ENCODE measurements at regions not wholly inside any gene's neighbourhood (a gene's known extent, or its start where the extent isn't known, plus 50 kb on each side); places are given as distances from the start of the nearest gene placed in this dataset.

- H3K4me3 ChIP-seq (ENCODE audit: control insufficient read depth, low read depth, low read length): no peak overlapping the region
- no peak for DNase-seq (ENCODE audit: low read depth)
- no peak for TF ChIP-seq CTCF (IDR thresholded peaks at IDR 0.05; ENCODE audit: control insufficient read depth, insufficient read depth, low read depth, low read length, missing control alignments)
Measured at GRCh38 chr10:4437791-4438190, 388.2 kb upstream of the AKR1E2 start.

GRCh38 chr10:4437061-4437460, 388.9 kb upstream of the AKR1E2 start:
- no peak for DNase-seq (ENCODE audit: low read depth)
- TF ChIP-seq CTCF (IDR thresholded peaks at IDR 0.05; ENCODE audit: control insufficient read depth, insufficient read depth, low read depth, low read length, missing control alignments): no peak
- no peak overlapping the region for H3K4me3 ChIP-seq (ENCODE audit: control insufficient read depth, low read depth, low read length)

- no peak overlapping the region for H3K4me3 ChIP-seq (ENCODE audit: control insufficient read depth, low read depth, low read length)
- no peak for DNase-seq (ENCODE audit: low read depth)
- no peak for TF ChIP-seq CTCF (IDR thresholded peaks at IDR 0.05; ENCODE audit: control insufficient read depth, insufficient read depth, low read depth, low read length, missing control alignments)
Measured at GRCh38 chr10:4436103-4436502, 389.9 kb upstream of the AKR1E2 start.

- no peak overlapping the region for H3K4me3 ChIP-seq (ENCODE audit: control insufficient read depth, low read depth, low read length)
- TF ChIP-seq CTCF (IDR thresholded peaks at IDR 0.05; ENCODE audit: control insufficient read depth, insufficient read depth, low read depth, low read length, missing control alignments): no peak
- no peak for DNase-seq (ENCODE audit: low read depth)
Measured at GRCh38 chr10:4434516-4435071, 391.4 kb upstream of the AKR1E2 start.

- no peak overlapping the region for H3K4me3 ChIP-seq (ENCODE audit: control insufficient read depth, low read depth, low read length)
- no peak for DNase-seq (ENCODE audit: low read depth)
- no peak for TF ChIP-seq CTCF (IDR thresholded peaks at IDR 0.05; ENCODE audit: control insufficient read depth, insufficient read depth, low read depth, low read length, missing control alignments)
Measured at GRCh38 chr10:4434105-4434504, 391.9 kb upstream of the AKR1E2 start.

- peak; percentile 18 for DNase-seq (ENCODE audit: low read depth)
- no peak overlapping the region for H3K4me3 ChIP-seq (ENCODE audit: control insufficient read depth, low read depth, low read length)
- TF ChIP-seq CTCF (IDR thresholded peaks at IDR 0.05; ENCODE audit: control insufficient read depth, insufficient read depth, low read depth, low read length, missing control alignments): no peak
Measured at GRCh38 chr10:4431114-4431863, 394.7 kb upstream of the AKR1E2 start.

Measured in AG09309 (cell line).